ENCODE measurements at regions not wholly inside any gene's neighbourhood (a gene's known extent, or its start where the extent isn't known, plus 50 kb on each side); places are given as distances from the start of the nearest gene placed in this dataset.
A peak's percentile ranks its signal among the peaks of the same experiment; 100 is the strongest.

- DNase-seq = no peak
Observed at GRCh38 chr7:114857605-114858004, 64.3 kb upstream of the MDFIC start.

- no peak for DNase-seq
Observed at GRCh38 chr7:114859477-114859876, 62.4 kb upstream of the MDFIC start.

GRCh38 chr7:114860206-114860605 is 61.7 kb upstream of the MDFIC start:
- DNase-seq = no peak

- DNase-seq = no peak
Observed at GRCh38 chr7:114862406-114862805, 59.5 kb upstream of the MDFIC start.

GRCh38 chr7:114864278-114864677 is 57.6 kb upstream of the MDFIC start:
- no peak for DNase-seq

GRCh38 chr7:114865564-114865963 is 56.3 kb upstream of the MDFIC start:
- DNase-seq = peak; percentile 43 to 54
